ENCODE measurements at regions not wholly inside any gene's neighbourhood (a gene's known extent, or its start where the extent isn't known, plus 50 kb on each side); places are given as distances from the start of the nearest gene placed in this dataset.

- TF ChIP-seq, protein P1, sequence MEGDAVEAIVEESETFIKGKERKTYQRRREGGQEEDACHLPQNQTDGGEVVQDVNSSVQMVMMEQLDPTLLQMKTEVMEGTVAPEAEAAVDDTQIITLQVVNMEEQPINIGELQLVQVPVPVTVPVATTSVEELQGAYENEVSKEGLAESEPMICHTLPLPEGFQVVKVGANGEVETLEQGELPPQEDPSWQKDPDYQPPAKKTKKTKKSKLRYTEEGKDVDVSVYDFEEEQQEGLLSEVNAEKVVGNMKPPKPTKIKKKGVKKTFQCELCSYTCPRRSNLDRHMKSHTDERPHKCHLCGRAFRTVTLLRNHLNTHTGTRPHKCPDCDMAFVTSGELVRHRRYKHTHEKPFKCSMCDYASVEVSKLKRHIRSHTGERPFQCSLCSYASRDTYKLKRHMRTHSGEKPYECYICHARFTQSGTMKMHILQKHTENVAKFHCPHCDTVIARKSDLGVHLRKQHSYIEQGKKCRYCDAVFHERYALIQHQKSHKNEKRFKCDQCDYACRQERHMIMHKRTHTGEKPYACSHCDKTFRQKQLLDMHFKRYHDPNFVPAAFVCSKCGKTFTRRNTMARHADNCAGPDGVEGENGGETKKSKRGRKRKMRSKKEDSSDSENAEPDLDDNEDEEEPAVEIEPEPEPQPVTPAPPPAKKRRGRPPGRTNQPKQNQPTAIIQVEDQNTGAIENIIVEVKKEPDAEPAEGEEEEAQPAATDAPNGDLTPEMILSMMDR (conservative IDR thresholded peaks at IDR 0.05) = no peak
- TF ChIP-seq ZFX (IDR thresholded peaks at IDR 0.05) = no peak
Observed at GRCh38 chr1:87913361-87913760, 584.7 kb downstream of the LMO4 start.

Measured in C4-2B (cell line).